HepG2 (cell line): ENCODE measurements at regions not wholly inside any gene's neighbourhood (a gene's known extent, or its start where the extent isn't known, plus 50 kb on each side); places are given as distances from the start of the nearest gene placed in this dataset.

Experiments used
- ATAC-seq: fragments of 200-7000 bp; cut with Tn5 transposase; 3 replicates; pipeline ENCODE4 v1.9.1; 2020; ENCODE audit warnings: mild to moderate bottlenecking, moderate library complexity
- BruUV-seq: library from RNA; stranded (reverse); fragments of 400-500 nt; replicated peaks from 2 replicates; lab custom pipeline; 2021; lab: Mats Ljungman, UMichigan
- CTCF ChIA-PET: fragments of 300-600 bp; formaldehyde crosslinking; extraction: SDS; loops from one replicate; lab custom pipeline; 2021; ENCODE audit warnings: low total read pairs, inconsistent platforms, low intra/inter-chr PET ratio; lab: Yijun Ruan, JAX
- POLR2A ChIA-PET: fragments of 350-600 bp; sonication (Branson Sonifier 250); formaldehyde crosslinking; loops from one replicate; lab custom pipeline; 2020; ENCODE audit warnings: antibody characterized with exemption, inconsistent platforms; lab: Yijun Ruan, JAX
- DNase-seq: peaks from one replicate; pipeline ENCODE4 v3.0.0-alpha.2; 2015; ENCODE audit warnings: low spot score
- FAIRE-seq: peaks from 3 replicates; lab custom pipeline; 2011; peaks lifted over from hg19 to GRCh38; lab: Jason Lieb, UNC
- H2AFZ ChIP-seq: one replicate; pipeline ENCODE4 v1.6.1; 2011; ENCODE audit warnings: low read length, inconsistent platforms
- H3K27ac ChIP-seq: fragments of 300-600 bp; 3 replicates; pipeline ENCODE4 v1.8.0; 2011; ENCODE audit warnings: mixed run types, mild to moderate bottlenecking, mixed read lengths, low read length, inconsistent platforms; ENCODE audit not compliant: insufficient read depth; ENCODE audit errors: extremely low read length
- H3K27me3 ChIP-seq, 2 experiments: fragments of 200-600 bp in 1 of 2; 2 replicates in 1 of 2; 3 replicates in 1 of 2; pipeline versions ENCODE4 v1.6.0 to v1.8.0; 2011; ENCODE audit warnings: low read length in 2 of 2, mild to moderate bottlenecking in 2 of 2, moderate library complexity in 2 of 2, inconsistent platforms in 1 of 2; ENCODE audit not compliant: insufficient read depth in 2 of 2, control insufficient read depth in 1 of 2
- H3K36me3 ChIP-seq, 2 experiments: fragments of 200-600 bp in 1 of 2; replicated peaks in 1 of 2; 2 replicates in 1 of 2; 3 replicates in 1 of 2; pipeline versions ENCODE4 v1.5.1 to v1.8.0; 2011; ENCODE audit warnings: low read length in 2 of 2, inconsistent platforms in 1 of 2; ENCODE audit not compliant: insufficient read depth in 2 of 2, control insufficient read depth in 1 of 2
- H3K4me1 ChIP-seq: 2 replicates; pipeline ENCODE4 v1.5.1; 2012; ENCODE audit warnings: low read length, inconsistent platforms; ENCODE audit not compliant: insufficient read depth
- H3K4me2 ChIP-seq: 2 replicates; pipeline ENCODE4 v1.6.0; 2011; ENCODE audit warnings: low read depth, low read length, inconsistent platforms
- H3K4me3 ChIP-seq, 3 experiments: fragments of 200-600 bp in 1 of 3; sonication (generic), shearing (Covaris generic) in 1 of 3; replicated peaks in 1 of 3; 2 replicates each; pipeline ENCODE4 v1.5.1; 2011 to 2016; ENCODE audit warnings: low read length in 3 of 3, inconsistent platforms in 2 of 3, low read depth in 2 of 3, mild to moderate bottlenecking in 2 of 3, control low read depth in 1 of 3, mixed read lengths in 1 of 3; ENCODE audit not compliant: insufficient read depth in 1 of 3
- H3K79me2 ChIP-seq: one replicate; pipeline ENCODE4 v1.6.1; 2011; ENCODE audit warnings: low read length, inconsistent platforms; ENCODE audit not compliant: insufficient read depth
- H3K9ac ChIP-seq: 2 replicates; pipeline ENCODE4 v1.6.0; 2011; ENCODE audit warnings: mild to moderate bottlenecking, low read depth, low read length, inconsistent platforms; ENCODE audit not compliant: insufficient read depth
- H3K9me3 ChIP-seq: 2 replicates; pipeline ENCODE4 v1.5.1; 2012; ENCODE audit warnings: mild to moderate bottlenecking, low read length
- H4K20me1 ChIP-seq: 2 replicates; pipeline ENCODE4 v1.6.0; 2011; ENCODE audit warnings: inconsistent platforms, mild to moderate bottlenecking, low read length, moderate library complexity; ENCODE audit not compliant: insufficient read depth
- MEIS2 ChIP-seq: sonication (generic); formaldehyde crosslinking; IDR thresholded peaks from 2 replicates; pipeline ENCODE4 v1.9.0; 2021; ENCODE audit warnings: mild to moderate bottlenecking, missing genetic modification reagents
- ZNF737 ChIP-seq: sonication (generic); formaldehyde crosslinking; IDR thresholded peaks from 2 replicates; pipeline ENCODE4 v1.5.0; 2020; ENCODE audit warnings: missing genetic modification reagents, mild to moderate bottlenecking, borderline replicate concordance
- ZNF75D ChIP-seq: sonication (generic); formaldehyde crosslinking; IDR thresholded peaks from 2 replicates; pipeline ENCODE4 v1.8.1; 2023; ENCODE audit warnings: missing genetic modification reagents, mild to moderate bottlenecking, borderline replicate concordance
- WGBS: methylation state at CpG from one replicate; pipeline ENCODE4 v1.1.6; 2017; ENCODE audit warnings: low lambda C conversion rate; 5-methylcytosine and 5-hydroxymethylcytosine counted together
- in situ Hi-C: cut with HindIII; loops from 2 replicates; pipeline ENCODE4 v1.10.0; 2017; ENCODE audit warnings: low pct_unique_long_range_greater_than_20kb; ENCODE audit not compliant: extremely low pct_ligation_motif_present
- intact Hi-C: fragments of 100-400 bp; cut with micrococcal nuclease; formaldehyde crosslinking; loops from one replicate; pipeline ENCODE4 v1.10.0; 2022; ENCODE audit not compliant: unreplicated experiment
- TF ChIP-seq, protein P1 (sequence below): sonication (generic); formaldehyde crosslinking; IDR thresholded peaks from 2 replicates; pipeline ENCODE4 v1.5.1; 2020; ENCODE audit warnings: missing genetic modification reagents, mild to moderate bottlenecking, borderline replicate concordance
- TF ChIP-seq, protein P2 (sequence below): sonication (generic); formaldehyde crosslinking; IDR thresholded peaks from 2 replicates; pipeline ENCODE4 v1.9.0; 2021; ENCODE audit warnings: missing genetic modification reagents, mild to moderate bottlenecking, borderline replicate concordance
- TF ChIP-seq, protein P3 (sequence below): sonication (generic); formaldehyde crosslinking; IDR thresholded peaks from 2 replicates; pipeline ENCODE4 v1.4.0; 2020; ENCODE audit warnings: missing genetic modification reagents

DNA sequence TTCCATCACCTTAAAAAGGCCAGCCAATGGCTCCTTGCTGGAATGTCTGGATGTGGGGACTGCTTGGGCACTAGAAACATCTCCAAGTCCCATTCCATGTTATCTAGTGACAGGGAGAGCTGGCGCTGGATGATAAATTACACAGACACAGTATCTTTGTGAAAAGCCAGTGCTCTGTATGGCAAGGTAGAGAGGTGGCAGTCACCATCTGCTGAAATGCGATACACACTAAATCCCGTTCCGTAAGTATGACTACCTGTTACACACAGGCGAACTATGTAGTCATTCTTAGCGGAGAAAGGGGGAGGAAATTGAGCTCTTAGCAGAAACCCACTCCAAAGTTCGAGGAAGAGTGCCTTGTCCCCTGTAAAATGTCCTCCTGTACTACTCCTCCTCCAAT, 81.0 kb upstream of the MYOCD start (continued):
- TF ChIP-seq, protein P1, sequence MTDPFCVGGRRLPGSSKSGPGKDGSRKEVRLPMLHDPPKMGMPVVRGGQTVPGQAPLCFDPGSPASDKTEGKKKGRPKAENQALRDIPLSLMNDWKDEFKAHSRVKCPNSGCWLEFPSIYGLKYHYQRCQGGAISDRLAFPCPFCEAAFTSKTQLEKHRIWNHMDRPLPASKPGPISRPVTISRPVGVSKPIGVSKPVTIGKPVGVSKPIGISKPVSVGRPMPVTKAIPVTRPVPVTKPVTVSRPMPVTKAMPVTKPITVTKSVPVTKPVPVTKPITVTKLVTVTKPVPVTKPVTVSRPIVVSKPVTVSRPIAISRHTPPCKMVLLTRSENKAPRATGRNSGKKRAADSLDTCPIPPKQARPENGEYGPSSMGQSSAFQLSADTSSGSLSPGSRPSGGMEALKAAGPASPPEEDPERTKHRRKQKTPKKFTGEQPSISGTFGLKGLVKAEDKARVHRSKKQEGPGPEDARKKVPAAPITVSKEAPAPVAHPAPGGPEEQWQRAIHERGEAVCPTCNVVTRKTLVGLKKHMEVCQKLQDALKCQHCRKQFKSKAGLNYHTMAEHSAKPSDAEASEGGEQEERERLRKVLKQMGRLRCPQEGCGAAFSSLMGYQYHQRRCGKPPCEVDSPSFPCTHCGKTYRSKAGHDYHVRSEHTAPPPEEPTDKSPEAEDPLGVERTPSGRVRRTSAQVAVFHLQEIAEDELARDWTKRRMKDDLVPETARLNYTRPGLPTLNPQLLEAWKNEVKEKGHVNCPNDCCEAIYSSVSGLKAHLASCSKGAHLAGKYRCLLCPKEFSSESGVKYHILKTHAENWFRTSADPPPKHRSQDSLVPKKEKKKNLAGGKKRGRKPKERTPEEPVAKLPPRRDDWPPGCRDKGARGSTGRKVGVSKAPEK (CRISPR knock-in tag) = no peak
- TF ChIP-seq, protein P2, sequence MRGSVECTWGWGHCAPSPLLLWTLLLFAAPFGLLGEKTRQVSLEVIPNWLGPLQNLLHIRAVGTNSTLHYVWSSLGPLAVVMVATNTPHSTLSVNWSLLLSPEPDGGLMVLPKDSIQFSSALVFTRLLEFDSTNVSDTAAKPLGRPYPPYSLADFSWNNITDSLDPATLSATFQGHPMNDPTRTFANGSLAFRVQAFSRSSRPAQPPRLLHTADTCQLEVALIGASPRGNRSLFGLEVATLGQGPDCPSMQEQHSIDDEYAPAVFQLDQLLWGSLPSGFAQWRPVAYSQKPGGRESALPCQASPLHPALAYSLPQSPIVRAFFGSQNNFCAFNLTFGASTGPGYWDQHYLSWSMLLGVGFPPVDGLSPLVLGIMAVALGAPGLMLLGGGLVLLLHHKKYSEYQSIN (CRISPR knock-in tag) = no peak
- TF ChIP-seq, protein P3, sequence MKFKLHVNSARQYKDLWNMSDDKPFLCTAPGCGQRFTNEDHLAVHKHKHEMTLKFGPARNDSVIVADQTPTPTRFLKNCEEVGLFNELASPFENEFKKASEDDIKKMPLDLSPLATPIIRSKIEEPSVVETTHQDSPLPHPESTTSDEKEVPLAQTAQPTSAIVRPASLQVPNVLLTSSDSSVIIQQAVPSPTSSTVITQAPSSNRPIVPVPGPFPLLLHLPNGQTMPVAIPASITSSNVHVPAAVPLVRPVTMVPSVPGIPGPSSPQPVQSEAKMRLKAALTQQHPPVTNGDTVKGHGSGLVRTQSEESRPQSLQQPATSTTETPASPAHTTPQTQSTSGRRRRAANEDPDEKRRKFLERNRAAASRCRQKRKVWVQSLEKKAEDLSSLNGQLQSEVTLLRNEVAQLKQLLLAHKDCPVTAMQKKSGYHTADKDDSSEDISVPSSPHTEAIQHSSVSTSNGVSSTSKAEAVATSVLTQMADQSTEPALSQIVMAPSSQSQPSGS (CRISPR knock-in tag) = no peak
- TF ChIP-seq MEIS2 (CRISPR knock-in tag) = no peak
- TF ChIP-seq, all 625 proteins: peak for 0

DNA sequence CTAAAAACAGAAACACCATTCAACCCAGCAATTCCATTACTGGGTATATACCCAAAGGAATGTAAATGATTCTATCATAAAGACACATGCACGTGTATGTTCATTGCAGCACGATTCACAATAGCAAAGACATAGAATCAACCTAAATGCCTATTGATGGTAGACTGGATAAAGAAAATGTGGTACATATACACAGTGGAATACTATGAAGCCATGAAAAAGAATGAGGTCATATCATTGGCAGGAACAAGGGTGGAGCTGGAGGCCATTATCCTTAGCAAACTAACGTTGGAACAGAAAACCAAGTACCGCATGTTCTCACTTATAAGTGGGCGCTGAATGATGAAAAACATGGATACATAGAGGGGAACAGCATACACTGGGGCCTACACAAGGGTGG, 77.2 kb upstream of the MYOCD start:
- no peaks in the 10 kb centered on the region for H3K4me1 ChIP-seq
- DNase-seq (no peak), ATAC-seq (no peak), FAIRE-seq (no peak)
- H3K9ac ChIP-seq = no peak overlapping the region
- no peaks in the 10 kb centered on the region for H3K79me2 ChIP-seq
- BruUV-seq = no TSS peak
- intact Hi-C loops = no loop called here
- in situ Hi-C loops = no loop called here
- no peak overlapping the region for H3K4me3 ChIP-seq
- H3K4me2 ChIP-seq = no peak overlapping the region
- CTCF ChIA-PET = no interaction called here
- POLR2A ChIA-PET = no interaction called here
- no peak overlapping the region for H2AFZ ChIP-seq
- H3K36me3 ChIP-seq = no peaks in the 10 kb centered on the region
- H4K20me1 ChIP-seq = no peaks in the 10 kb centered on the region
- no peaks in the 10 kb centered on the region for H3K9me3 ChIP-seq
- H3K27me3 ChIP-seq = no peaks in the 10 kb centered on the region; a peak in 1 of 5 replicates
- 22% methylated on average over 5 of the region's 5 CpGs for WGBS
- no peak overlapping the region for H3K27ac ChIP-seq
- TF ChIP-seq ZNF75D (CRISPR knock-in tag) (no peak), ZNF737 (no peak)
